AG09319 (cell line): ENCODE measurements at regions not wholly inside any gene's neighbourhood (a gene's known extent, or its start where the extent isn't known, plus 50 kb on each side); places are given as distances from the start of the nearest gene placed in this dataset.

ENCODE experiments used
- DNase-seq: peaks from one replicate; pipeline ENCODE4 v3.0.0-alpha.2; 2010; ENCODE audit warnings: low read depth; ENCODE audit errors: extremely low read depth
- TF ChIP-seq, protein P1 (sequence below): IDR thresholded peaks from 2 replicates; pipeline ENCODE4 v1.5.1; 2011; ENCODE audit warnings: low read depth, mild to moderate bottlenecking, inconsistent platforms, low read length, moderate library complexity

- no peak for DNase-seq
- TF ChIP-seq, protein P1, sequence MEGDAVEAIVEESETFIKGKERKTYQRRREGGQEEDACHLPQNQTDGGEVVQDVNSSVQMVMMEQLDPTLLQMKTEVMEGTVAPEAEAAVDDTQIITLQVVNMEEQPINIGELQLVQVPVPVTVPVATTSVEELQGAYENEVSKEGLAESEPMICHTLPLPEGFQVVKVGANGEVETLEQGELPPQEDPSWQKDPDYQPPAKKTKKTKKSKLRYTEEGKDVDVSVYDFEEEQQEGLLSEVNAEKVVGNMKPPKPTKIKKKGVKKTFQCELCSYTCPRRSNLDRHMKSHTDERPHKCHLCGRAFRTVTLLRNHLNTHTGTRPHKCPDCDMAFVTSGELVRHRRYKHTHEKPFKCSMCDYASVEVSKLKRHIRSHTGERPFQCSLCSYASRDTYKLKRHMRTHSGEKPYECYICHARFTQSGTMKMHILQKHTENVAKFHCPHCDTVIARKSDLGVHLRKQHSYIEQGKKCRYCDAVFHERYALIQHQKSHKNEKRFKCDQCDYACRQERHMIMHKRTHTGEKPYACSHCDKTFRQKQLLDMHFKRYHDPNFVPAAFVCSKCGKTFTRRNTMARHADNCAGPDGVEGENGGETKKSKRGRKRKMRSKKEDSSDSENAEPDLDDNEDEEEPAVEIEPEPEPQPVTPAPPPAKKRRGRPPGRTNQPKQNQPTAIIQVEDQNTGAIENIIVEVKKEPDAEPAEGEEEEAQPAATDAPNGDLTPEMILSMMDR, result no peak
These were observed 85.3 kb upstream of the AKAP12 start for GRCh38 chr6:151154418-151154817.

DNA sequence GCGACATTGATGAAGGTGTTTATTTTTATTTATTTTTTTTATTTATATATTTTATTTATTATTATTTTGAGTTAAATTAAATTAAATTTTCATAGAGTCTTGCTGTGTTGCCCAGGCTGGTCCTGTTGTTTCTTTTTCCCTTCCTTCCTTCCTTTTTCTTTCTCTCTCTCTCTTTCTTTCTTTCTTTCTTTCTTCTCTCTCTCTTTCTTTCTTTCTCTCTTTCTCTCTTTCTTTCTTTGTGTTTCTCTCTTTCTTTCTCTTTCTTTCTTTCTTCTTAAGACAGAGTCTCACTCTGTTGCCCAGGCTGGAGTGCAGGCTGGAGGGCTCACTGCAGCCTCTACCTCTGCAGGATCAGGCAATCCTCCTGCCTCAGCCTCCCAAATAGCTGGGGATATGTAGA, 84.7 kb upstream of the AKAP12 start:
- DNase-seq, result no peak

GRCh38 chr6:151160929-151161757, 78.6 kb upstream of the AKAP12 start:
- no peak for DNase-seq

More for the DNA sequence above, 84.7 kb upstream of the AKAP12 start:
- TF ChIP-seq, protein P1, result no peak

DNA sequence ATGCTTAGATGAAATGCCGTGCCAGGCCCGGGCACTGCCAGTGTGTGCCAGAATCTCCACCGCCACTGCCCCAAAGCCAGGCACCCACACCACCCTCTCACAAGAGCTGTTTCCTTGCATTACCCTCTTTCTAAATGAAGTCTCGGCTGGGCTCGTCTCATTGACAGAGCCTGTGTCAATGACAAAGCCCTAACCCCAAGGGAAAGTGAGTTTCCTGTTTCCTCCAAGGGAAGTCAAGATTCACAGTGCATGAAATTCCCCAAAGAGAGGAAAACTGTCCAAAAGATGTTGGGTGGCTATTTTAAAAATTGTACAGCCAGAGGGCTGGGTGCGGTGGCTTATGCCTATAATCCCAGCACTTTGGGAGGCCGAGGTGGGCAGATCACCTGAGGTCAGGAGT, 75.4 kb upstream of the AKAP12 start:
- DNase-seq, result no peak
- TF ChIP-seq, protein P1, result no peak

More at GRCh38 chr6:151160929-151161757, 78.6 kb upstream of the AKAP12 start:
- TF ChIP-seq, protein P1, result no peak

DNA sequence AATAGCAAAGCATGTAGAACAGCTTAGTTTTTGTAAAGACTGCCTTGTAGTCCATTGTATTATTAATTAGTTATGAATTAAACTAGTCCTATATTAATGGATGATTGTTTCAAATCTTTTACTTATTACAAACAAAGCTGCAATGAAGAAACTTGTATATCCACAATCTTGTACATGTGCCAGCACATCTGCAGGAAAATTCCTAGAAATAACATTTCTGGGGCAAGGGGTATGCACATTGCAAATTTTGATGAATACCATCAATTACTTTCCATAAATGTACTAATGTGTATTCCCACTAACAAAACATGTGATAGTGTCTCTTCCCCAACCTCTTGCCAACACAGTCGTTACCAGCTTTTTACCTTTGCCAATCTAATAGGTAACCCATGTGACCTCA, 73.6 kb upstream of the AKAP12 start:
- DNase-seq, result no peak
- TF ChIP-seq, protein P1, result no peak

DNA sequence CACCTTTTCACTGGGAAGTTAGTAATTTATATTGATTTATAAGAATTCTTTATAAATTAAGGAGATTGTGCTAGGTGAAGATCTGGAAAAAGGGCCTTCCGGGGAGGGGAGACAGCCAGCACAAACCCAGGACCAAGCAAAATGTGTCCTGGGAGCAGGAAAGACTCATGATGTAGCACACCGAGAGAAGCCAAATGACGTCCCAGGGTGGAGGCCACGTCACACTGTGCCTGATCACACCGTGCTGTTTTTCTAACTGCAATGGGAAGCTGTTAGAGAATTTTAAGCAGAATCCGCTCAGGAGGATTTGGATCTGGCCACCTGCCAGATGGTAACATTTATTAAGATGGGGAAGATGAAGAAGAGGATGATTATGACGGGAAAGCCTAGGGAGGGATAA, 72.7 kb upstream of the AKAP12 start:
- TF ChIP-seq, protein P1, result no peak
- no peak for DNase-seq

- TF ChIP-seq, protein P1, result no peak
- DNase-seq, result no peak
These were observed 69.0 kb upstream of the AKAP12 start for GRCh38 chr6:151170622-151171246.
